ENCODE measurements at regions not wholly inside any gene's neighbourhood (a gene's known extent, or its start where the extent isn't known, plus 50 kb on each side); places are given as distances from the start of the nearest gene placed in this dataset.

DNA sequence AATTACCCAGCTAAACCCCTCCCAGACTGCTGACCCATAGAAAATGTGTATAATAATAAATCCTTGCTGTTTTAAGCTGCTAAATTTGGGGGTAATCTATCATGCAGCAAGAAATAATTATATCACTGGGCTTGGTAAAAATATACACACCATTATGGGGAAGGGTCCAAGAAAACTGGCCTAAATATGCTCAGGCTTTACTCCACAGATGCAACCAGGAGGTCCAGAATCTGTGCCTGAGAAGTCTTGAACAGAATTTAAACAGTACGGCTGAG, 102.5 kb upstream of the SLC44A1 start:
- no peaks in the 10 kb centered on the region for H3F3A ChIP-seq (ENCODE audit: insufficient read depth, low read length)
- no peak for DNase-seq
- H3K4me1 ChIP-seq (ENCODE audit: low read length), result peaks cover 31% of the 10 kb centered on the region
- H3K4me2 ChIP-seq (ENCODE audit: low read depth, low read length), result peak overlapping the region; percentile 7; the same call in 1 of the 2 replicates
- no peak overlapping the region for H3K4me3 ChIP-seq (ENCODE audit: low read length)
- no peaks in the 10 kb centered on the region for H3K36me3 ChIP-seq (replicated peaks; ENCODE audit: insufficient read depth, low read length)
- no peaks in the 10 kb centered on the region for H3K27me3 ChIP-seq (replicated peaks; ENCODE audit: insufficient read depth, low read length)
- H3K79me2 ChIP-seq (ENCODE audit: low read length), result no peaks in the 10 kb centered on the region
- no peaks in the 10 kb centered on the region for H3K9me3 ChIP-seq (replicated peaks; ENCODE audit: insufficient read depth, low read length)
- no peaks in the 10 kb centered on the region for H3K9me2 ChIP-seq (replicated peaks; ENCODE audit: insufficient read depth, low read length)
- H3K27ac ChIP-seq (ENCODE audit: low read length), result peak overlapping the region; percentile 12; the same call in 1 of the 2 replicates
- H4K20me1 ChIP-seq (ENCODE audit: insufficient read depth, low read length), result no peaks in the 10 kb centered on the region
- H3K9ac ChIP-seq (ENCODE audit: low read length), result no peak overlapping the region
- TF ChIP-seq, protein P1, sequence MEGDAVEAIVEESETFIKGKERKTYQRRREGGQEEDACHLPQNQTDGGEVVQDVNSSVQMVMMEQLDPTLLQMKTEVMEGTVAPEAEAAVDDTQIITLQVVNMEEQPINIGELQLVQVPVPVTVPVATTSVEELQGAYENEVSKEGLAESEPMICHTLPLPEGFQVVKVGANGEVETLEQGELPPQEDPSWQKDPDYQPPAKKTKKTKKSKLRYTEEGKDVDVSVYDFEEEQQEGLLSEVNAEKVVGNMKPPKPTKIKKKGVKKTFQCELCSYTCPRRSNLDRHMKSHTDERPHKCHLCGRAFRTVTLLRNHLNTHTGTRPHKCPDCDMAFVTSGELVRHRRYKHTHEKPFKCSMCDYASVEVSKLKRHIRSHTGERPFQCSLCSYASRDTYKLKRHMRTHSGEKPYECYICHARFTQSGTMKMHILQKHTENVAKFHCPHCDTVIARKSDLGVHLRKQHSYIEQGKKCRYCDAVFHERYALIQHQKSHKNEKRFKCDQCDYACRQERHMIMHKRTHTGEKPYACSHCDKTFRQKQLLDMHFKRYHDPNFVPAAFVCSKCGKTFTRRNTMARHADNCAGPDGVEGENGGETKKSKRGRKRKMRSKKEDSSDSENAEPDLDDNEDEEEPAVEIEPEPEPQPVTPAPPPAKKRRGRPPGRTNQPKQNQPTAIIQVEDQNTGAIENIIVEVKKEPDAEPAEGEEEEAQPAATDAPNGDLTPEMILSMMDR (IDR thresholded peaks at IDR 0.05; ENCODE audit: low read length), result no peak
- TF ChIP-seq EZH2 (optimal IDR thresholded peaks at IDR 0.05; ENCODE audit: low read depth, low read length) (no peak), EZH2phosphoT487 (IDR thresholded peaks at IDR 0.05; ENCODE audit: low read length) (no peak)
- H2AFZ ChIP-seq (ENCODE audit: low read length), result peak overlapping the region; percentile 37; the same call in 1 of the 2 replicates

DNA sequence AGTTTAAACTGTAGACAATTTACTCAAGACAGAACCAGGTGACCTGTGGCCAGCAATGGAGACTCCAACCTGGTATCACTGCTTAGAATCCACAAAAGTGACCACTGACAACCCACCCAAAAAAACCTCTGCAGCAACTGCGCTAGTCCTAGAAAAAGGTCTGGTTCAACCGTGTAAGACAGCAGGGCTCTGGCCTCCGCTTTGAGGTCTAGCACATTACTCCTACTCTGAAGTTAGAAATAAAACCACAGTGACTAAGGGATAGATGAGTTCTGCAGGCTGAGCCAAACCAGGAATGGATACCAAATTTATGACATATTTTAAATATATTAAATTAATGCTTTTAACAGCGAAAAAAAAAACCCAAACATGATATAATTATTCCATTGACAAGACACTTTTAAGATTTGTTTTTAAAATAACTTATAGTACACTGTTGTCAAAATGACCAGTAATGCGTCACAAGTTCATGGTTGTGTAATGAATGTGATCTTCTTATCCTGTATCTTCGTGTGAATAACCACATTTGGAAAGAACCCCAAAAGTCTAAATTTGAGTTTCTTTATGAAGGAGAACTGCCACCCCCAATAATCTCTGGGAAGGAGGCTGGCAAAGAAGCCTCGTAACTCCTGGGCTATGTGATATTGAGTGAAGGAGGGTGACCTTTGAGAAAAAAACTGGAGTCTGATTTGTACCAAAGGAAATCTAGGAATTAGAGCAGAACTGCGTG, 101.9 kb upstream of the SLC44A1 start:
- Histone ChIP-seq H2AFZ (ENCODE audit: low read length) (no peak overlapping the region), H3K9me3 (replicated peaks; ENCODE audit: insufficient read depth, low read length) (no peaks in the 10 kb centered on the region), H3K79me2 (ENCODE audit: low read length) (no peaks in the 10 kb centered on the region), H3K36me3 (replicated peaks; ENCODE audit: insufficient read depth, low read length) (no peaks in the 10 kb centered on the region), H3K4me1 (ENCODE audit: low read length) (peaks cover 31% of the 10 kb centered on the region), H3K4me3 (ENCODE audit: low read length) (no peak overlapping the region), H3K4me2 (ENCODE audit: low read depth, low read length) (no peak overlapping the region; the same call in 1 of the 2 replicates), H3K9ac (ENCODE audit: low read length) (no peak overlapping the region), H4K20me1 (ENCODE audit: insufficient read depth, low read length) (no peaks in the 10 kb centered on the region), H3K27me3 (replicated peaks; ENCODE audit: insufficient read depth, low read length) (no peaks in the 10 kb centered on the region), H3F3A (ENCODE audit: insufficient read depth, low read length) (no peaks in the 10 kb centered on the region), H3K27ac (ENCODE audit: low read length) (no peak overlapping the region), H3K9me2 (replicated peaks; ENCODE audit: insufficient read depth, low read length) (no peaks in the 10 kb centered on the region)
- TF ChIP-seq, protein P1 (IDR thresholded peaks at IDR 0.05; ENCODE audit: low read length), result no peak
- TF ChIP-seq EZH2 (optimal IDR thresholded peaks at IDR 0.05; ENCODE audit: low read depth, low read length), result no peak
- TF ChIP-seq EZH2phosphoT487 (IDR thresholded peaks at IDR 0.05; ENCODE audit: low read length), result no peak
- DNase-seq, result no peak

DNA sequence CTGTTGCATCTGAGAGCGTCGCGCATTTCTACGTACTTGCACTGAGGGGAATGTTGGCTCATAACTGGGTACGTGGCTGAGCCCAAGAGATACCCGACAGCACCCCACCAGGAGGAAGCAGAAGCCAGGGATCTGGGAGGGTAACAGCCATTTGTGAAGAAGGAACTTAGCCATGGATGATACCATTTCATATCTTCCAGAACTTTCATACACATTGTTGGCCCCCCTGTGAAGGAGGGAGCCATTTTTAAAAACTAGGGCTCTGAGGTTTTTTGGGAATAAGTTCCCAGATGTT, 101.4 kb upstream of the SLC44A1 start:
- no peaks in the 10 kb centered on the region for H3K79me2 ChIP-seq (ENCODE audit: low read length)
- H2AFZ ChIP-seq (ENCODE audit: low read length), result no peak overlapping the region
- DNase-seq, result no peak
- no peak overlapping the region for H3K27ac ChIP-seq (ENCODE audit: low read length)
- H3K4me1 ChIP-seq (ENCODE audit: low read length), result peaks cover 31% of the 10 kb centered on the region
- H3K27me3 ChIP-seq (replicated peaks; ENCODE audit: insufficient read depth, low read length), result no peaks in the 10 kb centered on the region
- no peak overlapping the region for H3K4me2 ChIP-seq (ENCODE audit: low read depth, low read length)
- no peaks in the 10 kb centered on the region for H3K9me3 ChIP-seq (replicated peaks; ENCODE audit: insufficient read depth, low read length)
- no peaks in the 10 kb centered on the region for H3K9me2 ChIP-seq (replicated peaks; ENCODE audit: insufficient read depth, low read length)
- H3K36me3 ChIP-seq (replicated peaks; ENCODE audit: insufficient read depth, low read length), result no peaks in the 10 kb centered on the region
- H4K20me1 ChIP-seq (ENCODE audit: insufficient read depth, low read length), result no peaks in the 10 kb centered on the region
- no peak overlapping the region for H3K9ac ChIP-seq (ENCODE audit: low read length)
- H3F3A ChIP-seq (ENCODE audit: insufficient read depth, low read length), result no peaks in the 10 kb centered on the region
- H3K4me3 ChIP-seq (ENCODE audit: low read length), result no peak overlapping the region
- TF ChIP-seq, protein P1 (IDR thresholded peaks at IDR 0.05; ENCODE audit: low read length), result no peak
- no peak for TF ChIP-seq EZH2 (optimal IDR thresholded peaks at IDR 0.05; ENCODE audit: low read depth, low read length)
- no peak for TF ChIP-seq EZH2phosphoT487 (IDR thresholded peaks at IDR 0.05; ENCODE audit: low read length)
